Bronchial epithelial cell (primary cell): ENCODE measurements at regions not wholly inside any gene's neighbourhood (a gene's known extent, or its start where the extent isn't known, plus 50 kb on each side); places are given as distances from the start of the nearest gene placed in this dataset.

ENCODE experiments used
- DNase-seq: peaks from one replicate; pipeline ENCODE4 v3.0.0-alpha.2; 2010; ENCODE audit warnings: low read depth
- FAIRE-seq: peaks from 2 replicates; lab custom pipeline; 2011; peaks lifted over from hg19 to GRCh38; lab: Jason Lieb, UNC
- H3K27me3 ChIP-seq: 2 replicates; pipeline ENCODE4 v1.5.1; 2011; ENCODE audit warnings: low read length; ENCODE audit not compliant: control insufficient read depth, insufficient read depth
- H3K36me3 ChIP-seq: 2 replicates; pipeline ENCODE4 v1.5.1; 2011; ENCODE audit warnings: low read length; ENCODE audit not compliant: control insufficient read depth, insufficient read depth
- H3K4me3 ChIP-seq: 2 replicates; pipeline ENCODE4 v1.5.1; 2011; ENCODE audit warnings: mild to moderate bottlenecking, low read depth, low read length, control low read depth
- CTCF ChIP-seq: IDR thresholded peaks from 2 replicates; pipeline ENCODE4 v1.5.1; 2011; ENCODE audit warnings: mild to moderate bottlenecking, moderate library complexity, low read length, control low read depth, inconsistent platforms; ENCODE audit not compliant: insufficient read depth, severe bottlenecking

- no peak overlapping the region for H3K4me3 ChIP-seq
- FAIRE-seq (no peak), DNase-seq (no peak)
- H3K36me3 ChIP-seq = no peaks in the 10 kb centered on the region
- H3K27me3 ChIP-seq = no peaks in the 10 kb centered on the region
- no peak for TF ChIP-seq CTCF
Measured at GRCh38 chr14:50049093-50049492, 67.3 kb downstream of the VCPKMT start.

GRCh38 chr14:50049703-50050570, 66.4 kb downstream of the VCPKMT start:
- DNase-seq (no peak), FAIRE-seq (no peak)
- no peak overlapping the region for H3K4me3 ChIP-seq
- H3K36me3 ChIP-seq = no peaks in the 10 kb centered on the region
- no peaks in the 10 kb centered on the region for H3K27me3 ChIP-seq
- TF ChIP-seq CTCF = no peak

GRCh38 chr14:50051106-50051505, 65.3 kb downstream of the VCPKMT start:
- Histone ChIP-seq H3K27me3 (no peaks in the 10 kb centered on the region), H3K36me3 (no peaks in the 10 kb centered on the region), H3K4me3 (no peak overlapping the region)
- TF ChIP-seq CTCF = no peak
- no peak for DNase-seq
- no peak for FAIRE-seq

- TF ChIP-seq CTCF = no peak
- no peak for DNase-seq
- H3K36me3 ChIP-seq = no peaks in the 10 kb centered on the region
- H3K4me3 ChIP-seq = no peak overlapping the region
- FAIRE-seq = no peak
- H3K27me3 ChIP-seq = no peaks in the 10 kb centered on the region
Measured at GRCh38 chr14:50051706-50052105, 64.7 kb downstream of the VCPKMT start.

GRCh38 chr14:50052517-50052916, 63.9 kb downstream of the VCPKMT start:
- Histone ChIP-seq H3K4me3 (no peak overlapping the region), H3K27me3 (no peaks in the 10 kb centered on the region), H3K36me3 (no peaks in the 10 kb centered on the region)
- DNase-seq (no peak), FAIRE-seq (no peak)
- TF ChIP-seq CTCF = no peak
